ENCODE measurements at regions not wholly inside any gene's neighbourhood (a gene's known extent, or its start where the extent isn't known, plus 50 kb on each side); places are given as distances from the start of the nearest gene placed in this dataset.

DNA sequence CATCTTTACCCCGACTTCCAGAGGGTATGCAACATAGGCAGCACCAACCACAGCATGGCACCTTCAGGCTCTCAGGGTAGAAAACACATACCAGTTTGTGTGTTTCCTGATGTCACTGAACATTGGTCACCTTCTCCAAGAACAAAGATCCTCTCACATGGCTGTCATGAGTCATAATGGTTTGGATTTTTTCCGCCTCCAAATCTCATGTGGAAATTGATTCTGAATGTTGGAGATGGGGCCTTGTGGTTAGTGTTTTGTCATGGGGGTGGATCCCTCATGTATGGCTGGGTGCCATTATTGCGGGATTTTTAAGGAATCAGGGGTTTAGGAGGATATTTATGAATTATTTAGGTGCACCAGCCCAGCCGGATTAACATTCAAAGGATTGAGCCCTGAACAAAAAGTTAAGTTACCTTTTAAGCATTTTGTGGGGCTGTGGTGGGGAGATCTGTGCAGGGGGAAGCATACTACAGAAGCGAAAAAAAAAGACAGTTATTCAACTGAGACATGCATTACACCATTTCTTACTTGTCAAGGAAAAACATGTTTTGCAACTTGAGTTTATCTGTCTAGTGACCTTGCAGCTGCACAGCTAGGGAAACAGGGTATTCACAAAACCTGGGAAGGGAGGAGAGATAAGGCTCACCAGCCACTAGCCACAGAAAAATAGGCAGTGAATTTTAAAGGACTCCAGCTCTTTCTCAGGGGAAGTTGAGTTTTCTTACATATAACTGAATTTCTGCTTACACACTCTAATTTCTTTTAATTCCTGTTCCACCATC, 774.1 kb upstream of the AUTS2 start:
- Histone ChIP-seq H4K20me1 (ENCODE audit: insufficient read depth, low read length) (no peaks in the 10 kb centered on the region), H3K36me3 (ENCODE audit: control insufficient read depth, insufficient read depth, low read length) (no peaks in the 10 kb centered on the region), H3K27ac (ENCODE audit: insufficient read depth, low read length) (no peak overlapping the region), H3K4me3 (ENCODE audit: insufficient read depth, low read depth, low read length) (no peak overlapping the region), H2BK5ac (ENCODE audit: low read depth, low read length, poor library complexity, severe bottlenecking) (no peak overlapping the region), H2BK120ac (ENCODE audit: low read depth, low read length) (no peak overlapping the region), H3K9me1 (ENCODE audit: insufficient read depth, low read length) (no peaks in the 10 kb centered on the region), H2BK15ac (ENCODE audit: low read depth, low read length) (no peak overlapping the region), H2AK9ac (replicated peaks; ENCODE audit: low read depth, low read length, poor library complexity) (no peak overlapping the region), H4K91ac (ENCODE audit: insufficient read depth, low read depth, low read length) (no peak overlapping the region), H3K4me2 (ENCODE audit: low read depth, low read length) (no peak overlapping the region), H3K14ac (replicated peaks; ENCODE audit: low read depth, low read length) (no peak overlapping the region), H3K4me1 (ENCODE audit: control insufficient read depth, insufficient read depth, low read length) (no peaks in the 10 kb centered on the region), H3K9me3 (ENCODE audit: control insufficient read depth, insufficient read depth, low read length) (peaks cover 3% of the 10 kb centered on the region), H3K4ac (ENCODE audit: low read depth, low read length) (no peak overlapping the region), H3K56ac (ENCODE audit: extremely low read depth, insufficient read depth, low read length) (no peak overlapping the region), H3K9ac (ENCODE audit: low read depth, low read length) (no peak overlapping the region), H4K5ac (ENCODE audit: low read depth, low read length) (no peak overlapping the region), H2AFZ (replicated peaks; ENCODE audit: low read length, poor library complexity) (no peak overlapping the region), H2AK5ac (ENCODE audit: low read depth, low read length) (no peak overlapping the region), H3K18ac (ENCODE audit: low read depth, low read length) (no peak overlapping the region), H2BK20ac (ENCODE audit: low read depth, low read length) (no peak overlapping the region), H3K23ac (ENCODE audit: low read depth, low read length) (no peak overlapping the region), H4K8ac (ENCODE audit: low read depth in 2 of 2, low read length in 2 of 2) (no peak overlapping the region), H3K27me3 (ENCODE audit: control insufficient read depth, insufficient read depth, low read length) (no peaks in the 10 kb centered on the region), H3K79me1 (ENCODE audit: low read depth in 1 of 2, low read length in 2 of 2) (no peaks in the 10 kb centered on the region)
- intact Hi-C loops (cut with micrococcal nuclease): no loop called here
- no peak for TF ChIP-seq MAFK (IDR thresholded peaks at IDR 0.05; ENCODE audit: low read depth, low read length)
- TF ChIP-seq BHLHE40 (IDR thresholded peaks at IDR 0.05; ENCODE audit: low read depth, low read length): no peak
- no peak for TF ChIP-seq CHD1 (IDR thresholded peaks at IDR 0.05; ENCODE audit: low read depth, low read length)
- TF ChIP-seq MAZ (IDR thresholded peaks at IDR 0.05; ENCODE audit: borderline replicate concordance, low read depth, low read length): no peak
- TF ChIP-seq NFE2L2 (IDR thresholded peaks at IDR 0.05; ENCODE audit: low read depth, low read length): no peak
- TF ChIP-seq, protein P1, sequence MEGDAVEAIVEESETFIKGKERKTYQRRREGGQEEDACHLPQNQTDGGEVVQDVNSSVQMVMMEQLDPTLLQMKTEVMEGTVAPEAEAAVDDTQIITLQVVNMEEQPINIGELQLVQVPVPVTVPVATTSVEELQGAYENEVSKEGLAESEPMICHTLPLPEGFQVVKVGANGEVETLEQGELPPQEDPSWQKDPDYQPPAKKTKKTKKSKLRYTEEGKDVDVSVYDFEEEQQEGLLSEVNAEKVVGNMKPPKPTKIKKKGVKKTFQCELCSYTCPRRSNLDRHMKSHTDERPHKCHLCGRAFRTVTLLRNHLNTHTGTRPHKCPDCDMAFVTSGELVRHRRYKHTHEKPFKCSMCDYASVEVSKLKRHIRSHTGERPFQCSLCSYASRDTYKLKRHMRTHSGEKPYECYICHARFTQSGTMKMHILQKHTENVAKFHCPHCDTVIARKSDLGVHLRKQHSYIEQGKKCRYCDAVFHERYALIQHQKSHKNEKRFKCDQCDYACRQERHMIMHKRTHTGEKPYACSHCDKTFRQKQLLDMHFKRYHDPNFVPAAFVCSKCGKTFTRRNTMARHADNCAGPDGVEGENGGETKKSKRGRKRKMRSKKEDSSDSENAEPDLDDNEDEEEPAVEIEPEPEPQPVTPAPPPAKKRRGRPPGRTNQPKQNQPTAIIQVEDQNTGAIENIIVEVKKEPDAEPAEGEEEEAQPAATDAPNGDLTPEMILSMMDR (conservative IDR thresholded peaks at IDR 0.05; ENCODE audit: low read depth, low read length): no peak
- no peak for TF ChIP-seq MXI1 (IDR thresholded peaks at IDR 0.05; ENCODE audit: borderline replicate concordance, low read depth, low read length)
- TF ChIP-seq POLR2A (IDR thresholded peaks at IDR 0.05; ENCODE audit: low read depth, low read length): no peak
- no peak for TF ChIP-seq FOS (IDR thresholded peaks at IDR 0.05; ENCODE audit: low read depth, low read length)
- no peak for TF ChIP-seq RFX5 (IDR thresholded peaks at IDR 0.05; ENCODE audit: low read depth, low read length)
- no peak for TF ChIP-seq RAD21 (IDR thresholded peaks at IDR 0.05; ENCODE audit: low read length)
- TF ChIP-seq, protein P2, sequence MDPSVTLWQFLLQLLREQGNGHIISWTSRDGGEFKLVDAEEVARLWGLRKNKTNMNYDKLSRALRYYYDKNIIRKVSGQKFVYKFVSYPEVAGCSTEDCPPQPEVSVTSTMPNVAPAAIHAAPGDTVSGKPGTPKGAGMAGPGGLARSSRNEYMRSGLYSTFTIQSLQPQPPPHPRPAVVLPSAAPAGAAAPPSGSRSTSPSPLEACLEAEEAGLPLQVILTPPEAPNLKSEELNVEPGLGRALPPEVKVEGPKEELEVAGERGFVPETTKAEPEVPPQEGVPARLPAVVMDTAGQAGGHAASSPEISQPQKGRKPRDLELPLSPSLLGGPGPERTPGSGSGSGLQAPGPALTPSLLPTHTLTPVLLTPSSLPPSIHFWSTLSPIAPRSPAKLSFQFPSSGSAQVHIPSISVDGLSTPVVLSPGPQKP (IDR thresholded peaks at IDR 0.05; ENCODE audit: borderline replicate concordance, low read depth, low read length): no peak
- no peak for TF ChIP-seq SMC3 (IDR thresholded peaks at IDR 0.05; ENCODE audit: low read depth, low read length)
- TF ChIP-seq RCOR1 (IDR thresholded peaks at IDR 0.05; ENCODE audit: insufficient replicate concordance, low read length): no peak
- TF ChIP-seq, protein P3, sequence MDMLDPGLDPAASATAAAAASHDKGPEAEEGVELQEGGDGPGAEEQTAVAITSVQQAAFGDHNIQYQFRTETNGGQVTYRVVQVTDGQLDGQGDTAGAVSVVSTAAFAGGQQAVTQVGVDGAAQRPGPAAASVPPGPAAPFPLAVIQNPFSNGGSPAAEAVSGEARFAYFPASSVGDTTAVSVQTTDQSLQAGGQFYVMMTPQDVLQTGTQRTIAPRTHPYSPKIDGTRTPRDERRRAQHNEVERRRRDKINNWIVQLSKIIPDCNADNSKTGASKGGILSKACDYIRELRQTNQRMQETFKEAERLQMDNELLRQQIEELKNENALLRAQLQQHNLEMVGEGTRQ (IDR thresholded peaks at IDR 0.05; ENCODE audit: low read depth, low read length): no peak
- no peak for TF ChIP-seq CEBPB (IDR thresholded peaks at IDR 0.05; ENCODE audit: low read depth, low read length)
- dilution Hi-C loops (cut with HindIII; ENCODE audit: low sequenced_read_pairs, unreplicated experiment): no loop called here
- POLR2A ChIA-PET (ENCODE audit: unreplicated experiment): no interaction called here
- CTCF ChIA-PET: no interaction called here
- no peak for ATAC-seq (ENCODE audit: low read depth)
- in situ Hi-C loops (cut with MboI; ENCODE audit: low sequenced_read_pairs): no loop called here
- 40% methylated on average over 1 of the region's 5 CpGs; no CpG with 5 or more reads in 1 of the 2 experiments for WGBS, 2 experiments (ENCODE audit: extremely low coverage in 2 of 2, insufficient read length in 1 of 2)
- DNase-seq: no peak
- BruUV-seq (replicated peaks): no TSS peak

Data from IMR-90 (cell line).